ENCODE measurements at regions not wholly inside any gene's neighbourhood (a gene's known extent, or its start where the extent isn't known, plus 50 kb on each side); places are given as distances from the start of the nearest gene placed in this dataset.

- peak in 1 of 2 donors; percentile 10 for TF ChIP-seq CTCF (conservative IDR thresholded peaks at IDR 0.05 in 1 of 2, IDR thresholded peaks at IDR 0.05 in 1 of 2; ENCODE audit: extremely low read depth in 1 of 2, insufficient read depth in 1 of 2, low read depth in 1 of 2, low read length in 2 of 2)
- TF ChIP-seq EZH2 (IDR thresholded peaks at IDR 0.05; ENCODE audit: borderline replicate concordance, low read length) = no peak
Measured at GRCh38 chr18:27789406-27789805, 387.5 kb downstream of the CDH2 start.

Data from mammary epithelial cell (primary cell).